Posterior cingulate gyrus (tissue), 11 donors: ENCODE measurements at regions not wholly inside any gene's neighbourhood (a gene's known extent, or its start where the extent isn't known, plus 50 kb on each side); places are given as distances from the start of the nearest gene placed in this dataset.
A peak's percentile ranks its signal among the peaks of the same experiment; 100 is the strongest.
"Not testable (repeated sequence)": the region's sequence is repeated elsewhere in the genome, so short reads cannot be mapped to it uniquely, and the experiment has no call there.

Experiments
- DNase-seq, 10 donors: peaks; one replicate each; pipeline versions ENCODE4 v3.0.0 to v3.0.0-alpha.2; 2020 to 2021; ENCODE audit warnings: mixed read lengths in 3 of 10
- intact Hi-C: fragments of 100-400 bp; cut with DNase I; formaldehyde crosslinking; loops from one replicate; pipeline ENCODE4 v1.15.1; 2023

DNA sequence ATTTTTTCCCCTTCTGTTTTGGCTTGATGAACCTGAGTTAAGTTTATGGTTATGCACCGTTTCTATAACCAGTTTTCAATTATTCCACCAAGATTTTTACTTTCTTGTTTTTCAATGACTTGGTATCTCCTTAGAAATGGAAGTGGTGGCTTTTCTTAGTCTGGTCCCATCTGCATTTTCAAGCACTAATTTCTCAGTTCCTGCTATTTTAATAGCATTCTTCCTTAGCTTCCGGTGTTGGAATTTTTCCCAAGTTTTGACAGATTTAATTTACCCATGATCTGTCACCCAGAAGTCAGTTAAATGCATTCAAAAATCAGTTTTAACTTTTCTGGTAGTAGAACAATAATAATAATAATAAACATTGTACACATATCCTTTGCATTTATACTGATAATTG is 184.6 kb upstream of the OLFM3 start:
- intact Hi-C loops = no loop called here

DNA sequence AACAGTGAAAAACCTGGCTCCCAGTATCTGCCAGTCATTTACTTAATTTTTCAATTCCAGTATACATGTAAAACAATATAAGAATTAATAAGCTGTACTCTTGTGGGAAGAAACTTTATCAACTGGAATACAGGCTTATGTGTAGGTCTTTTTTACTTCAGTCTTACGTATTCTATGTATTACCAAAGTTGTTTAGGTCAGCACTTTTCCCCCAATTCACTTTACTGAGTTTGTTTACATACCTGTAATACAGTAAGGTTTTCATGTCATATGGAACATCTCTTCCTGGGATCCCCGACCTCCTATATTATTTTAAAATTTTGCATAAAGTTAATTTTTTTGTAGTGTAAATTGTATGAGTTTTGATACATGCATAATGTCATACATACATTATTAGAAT is 181.8 kb upstream of the OLFM3 start:
- no peak for DNase-seq
- intact Hi-C loops = no loop called here

More for the DNA sequence above, 184.6 kb upstream of the OLFM3 start:
- DNase-seq = no peak

DNA sequence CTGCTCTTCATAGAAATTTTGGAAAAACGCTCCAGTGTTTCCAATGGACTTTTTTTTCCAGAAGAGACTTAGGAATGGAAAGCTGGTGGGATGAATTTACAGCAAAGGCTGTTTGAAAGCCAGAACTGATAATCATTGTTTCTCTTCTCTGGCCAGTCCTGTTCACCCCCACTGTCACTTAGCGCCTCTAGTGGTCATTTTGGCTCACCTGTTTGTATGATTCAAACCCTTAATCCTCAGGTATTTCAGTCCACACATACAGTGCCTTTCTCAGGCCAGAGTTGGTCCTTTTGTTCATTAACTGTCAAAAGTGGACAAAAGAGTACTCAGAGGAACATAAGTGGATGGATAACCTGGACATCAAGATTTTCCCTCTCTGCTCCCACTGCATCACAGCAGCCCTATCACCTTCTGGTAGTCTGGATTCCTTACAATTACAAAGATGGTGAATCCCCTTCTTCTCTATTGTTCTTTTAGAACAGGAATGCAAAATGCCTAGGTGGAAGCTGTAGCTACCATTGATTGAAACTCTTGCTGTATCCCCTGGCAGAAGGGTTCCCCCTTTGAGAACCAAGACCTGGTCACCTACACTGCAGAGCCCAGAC is 177.6 kb upstream of the OLFM3 start:
- no peak for DNase-seq
- intact Hi-C loops = no loop called here

DNA sequence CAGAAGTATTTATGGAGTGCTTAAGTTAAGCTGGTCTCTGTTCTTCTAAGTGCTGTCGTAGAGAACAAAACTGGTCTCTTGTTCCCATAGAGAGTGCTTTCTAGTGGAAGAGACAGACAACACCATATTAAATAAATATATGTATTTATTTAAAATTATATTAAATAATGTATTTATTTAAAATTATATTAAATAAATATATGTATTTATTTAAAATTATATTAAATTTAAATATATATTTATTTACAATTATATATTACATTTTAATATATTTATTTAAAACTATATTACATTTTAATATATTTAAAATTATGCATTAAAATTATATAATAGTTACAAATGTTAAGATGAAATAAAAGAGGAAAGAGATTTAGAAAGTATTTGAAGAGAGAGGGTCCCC is 175.5 kb upstream of the OLFM3 start:
- no peak for DNase-seq
- intact Hi-C loops = no loop called here

DNA sequence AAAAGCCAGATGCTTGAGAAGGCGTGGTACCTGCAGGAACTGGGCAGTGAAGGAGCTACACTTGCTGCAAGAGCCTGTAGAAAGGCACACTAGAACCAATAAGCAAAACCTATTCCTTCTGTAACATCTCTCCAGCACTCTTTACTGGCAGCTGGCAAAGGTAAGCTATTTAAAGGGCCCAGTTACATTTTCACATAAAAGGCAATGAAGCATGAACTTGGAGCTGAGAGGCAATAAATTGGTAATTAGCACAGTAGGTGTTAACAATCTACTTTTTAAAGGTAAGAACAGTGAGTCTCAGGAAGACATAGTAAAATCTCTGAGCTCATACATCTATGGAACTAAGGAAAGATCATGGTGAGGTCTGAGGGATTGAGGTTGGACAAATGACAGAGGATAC is 167.1 kb upstream of the OLFM3 start:
- peak in 1 of 10 donors; percentile 29 for DNase-seq
- intact Hi-C loops = no loop called here

DNA sequence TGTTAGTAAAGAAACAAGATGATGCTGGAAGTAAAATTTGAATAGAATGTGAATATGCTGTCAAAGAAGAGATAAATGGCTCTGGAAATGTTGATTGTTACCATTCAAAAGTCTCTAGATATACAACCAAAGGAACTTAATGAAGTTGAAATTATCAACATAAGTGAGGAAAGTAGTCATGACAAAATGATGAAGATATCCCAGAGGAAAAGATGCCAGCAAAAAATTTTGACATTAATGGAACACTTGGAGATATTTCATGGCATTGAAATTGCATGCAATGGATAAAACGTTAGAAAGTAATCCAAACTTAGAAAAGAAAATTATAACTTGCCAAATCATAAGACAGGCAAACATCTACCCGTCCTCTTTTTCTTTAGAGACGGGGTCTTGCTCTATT is 154.5 kb upstream of the OLFM3 start:
- DNase-seq = no peak
- intact Hi-C loops = no loop called here

DNA sequence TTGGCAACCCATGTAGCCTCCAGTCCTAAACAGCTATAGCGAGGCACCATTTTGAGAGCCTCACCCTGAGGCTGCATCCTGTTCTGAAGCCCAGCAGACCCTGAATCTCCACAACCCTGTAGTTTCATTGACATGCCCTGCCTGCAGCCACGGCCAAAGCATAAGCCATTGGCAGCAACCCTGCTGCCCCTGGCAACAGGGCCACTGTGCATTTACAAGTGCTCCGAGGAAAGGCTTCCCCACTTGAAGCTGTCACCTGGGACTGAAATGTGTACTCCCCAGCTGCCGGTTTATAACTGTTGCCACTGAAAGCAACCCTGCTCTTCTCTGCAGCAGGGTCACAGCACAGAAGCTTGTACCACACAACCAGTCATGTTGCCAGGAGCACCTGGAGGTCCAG is 124.2 kb upstream of the OLFM3 start:
- intact Hi-C loops = no loop called here
- no peak for DNase-seq

DNA sequence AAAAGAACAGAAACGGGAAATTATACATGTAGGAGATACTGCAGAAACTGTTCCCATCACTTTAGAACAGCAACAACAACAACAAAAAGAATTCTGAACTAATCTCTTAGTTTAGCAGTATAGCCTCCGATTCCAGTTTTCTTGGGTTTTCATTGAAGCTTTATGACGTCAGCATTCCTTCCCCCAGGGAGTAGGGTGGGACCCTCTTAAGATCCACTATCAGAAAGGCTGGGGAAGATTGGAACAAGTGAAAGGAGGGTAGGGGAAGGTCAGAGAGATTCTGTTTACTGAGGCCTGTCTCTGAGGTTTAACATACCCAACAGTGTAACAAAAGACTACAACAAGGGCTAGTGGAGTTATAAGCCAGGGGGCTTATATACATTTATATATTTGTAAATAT is 121.4 kb upstream of the OLFM3 start:
- intact Hi-C loops = no loop called here
- no peak for DNase-seq

DNA sequence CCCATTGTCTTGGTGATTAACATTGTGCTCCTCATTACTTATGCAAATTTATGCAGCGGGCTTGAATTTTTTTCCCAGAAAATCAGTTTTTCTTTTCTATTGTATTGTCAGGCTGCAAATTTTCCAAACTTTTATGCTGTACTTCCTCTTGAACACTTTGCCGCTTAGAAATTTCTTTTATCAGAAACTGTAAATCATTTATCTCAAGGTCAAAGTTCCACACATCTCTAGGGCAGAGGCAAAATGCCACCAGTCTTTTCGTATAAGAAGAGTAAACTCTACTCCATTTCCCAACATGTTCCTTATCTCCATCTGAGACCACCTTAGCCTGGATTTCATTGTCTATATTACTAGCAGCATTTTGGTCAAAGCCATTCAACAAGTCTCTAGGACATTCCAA is 113.9 kb upstream of the OLFM3 start:
- intact Hi-C loops = no loop called here
- DNase-seq = no peak

DNA sequence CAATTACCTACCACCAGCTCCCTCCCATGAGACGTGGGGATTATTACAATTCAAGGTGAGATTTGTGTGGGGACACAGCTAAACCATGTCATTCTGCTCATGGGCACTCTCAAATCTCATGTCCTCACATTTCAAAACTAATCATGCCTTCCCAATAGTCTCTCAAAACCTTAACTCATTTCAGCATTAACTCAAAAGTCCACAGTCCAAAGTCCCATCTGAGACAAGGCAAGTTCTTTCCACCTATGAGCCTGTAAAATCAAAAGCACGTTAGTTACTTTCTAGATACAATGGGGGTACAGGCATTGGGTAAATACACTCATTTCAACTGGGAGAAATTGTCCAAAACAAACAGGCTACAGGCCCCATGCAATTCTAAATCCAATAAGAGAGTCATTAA is 112.8 kb upstream of the OLFM3 start:
- intact Hi-C loops, DNase-seq: not testable (repeated sequence)

- no peak for DNase-seq
- intact Hi-C loops = no loop called here
These were observed 110.7 kb upstream of the OLFM3 start for GRCh38 chr1:102107441-102107840.

DNA sequence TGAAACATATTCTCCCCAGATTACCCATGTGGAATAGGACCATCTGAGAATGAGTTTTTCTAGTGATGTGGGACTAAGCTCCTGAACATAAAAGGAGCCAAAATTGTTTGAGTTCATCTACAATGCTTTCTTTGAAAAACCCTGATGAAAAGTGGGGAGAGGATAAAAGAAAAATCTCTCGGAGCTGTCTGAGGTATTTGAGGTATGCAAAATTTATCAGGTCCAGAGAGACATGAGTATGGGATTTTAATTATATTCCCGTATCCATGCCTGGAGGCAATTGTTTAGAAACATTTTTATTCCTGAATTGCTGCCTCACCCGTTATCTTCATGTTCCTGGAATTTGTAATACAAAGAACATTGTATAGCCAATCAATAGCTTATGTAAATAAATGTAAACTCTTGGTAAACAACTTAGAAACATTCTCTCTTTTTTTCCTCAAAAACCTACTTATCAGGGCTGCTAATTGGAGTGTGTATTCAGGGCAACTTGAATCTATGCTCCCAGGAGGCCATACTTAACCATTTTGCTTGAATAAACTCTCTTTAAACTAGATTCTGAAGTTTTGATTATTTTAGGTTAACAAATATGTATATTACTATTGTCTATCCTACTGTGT is 109.3 kb upstream of the OLFM3 start:
- no peak for DNase-seq
- intact Hi-C loops = no loop called here

GRCh38 chr1:102103646-102104045 is 106.9 kb upstream of the OLFM3 start:
- no peak for DNase-seq
- intact Hi-C loops = no loop called here

GRCh38 chr1:102102276-102102780 is 105.6 kb upstream of the OLFM3 start:
- no peak for DNase-seq
- intact Hi-C loops = no loop called here

DNA sequence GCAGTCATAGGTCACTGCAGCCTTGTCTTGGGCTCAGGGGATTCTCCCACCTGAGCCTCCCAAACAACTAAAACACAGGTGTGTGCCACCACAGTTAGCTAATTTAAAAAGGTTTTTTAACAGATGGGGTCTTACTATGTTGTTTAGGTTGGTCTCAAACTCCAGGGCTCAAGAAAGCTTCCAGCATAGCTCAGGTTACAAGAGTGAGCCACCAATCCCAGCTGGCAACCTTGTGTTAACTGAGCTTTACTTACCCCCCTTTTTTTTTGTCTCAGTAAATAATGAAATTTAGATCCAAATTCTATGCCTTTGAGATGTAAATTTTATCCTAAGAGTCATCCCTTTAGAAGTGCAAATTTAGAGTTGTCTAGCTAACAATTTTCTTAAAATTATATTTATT is 103.9 kb upstream of the OLFM3 start:
- intact Hi-C loops = no loop called here
- no peak for DNase-seq

- intact Hi-C loops = no loop called here
- DNase-seq = no peak
These were observed 103.2 kb upstream of the OLFM3 start for GRCh38 chr1:102099916-102100315.

DNA sequence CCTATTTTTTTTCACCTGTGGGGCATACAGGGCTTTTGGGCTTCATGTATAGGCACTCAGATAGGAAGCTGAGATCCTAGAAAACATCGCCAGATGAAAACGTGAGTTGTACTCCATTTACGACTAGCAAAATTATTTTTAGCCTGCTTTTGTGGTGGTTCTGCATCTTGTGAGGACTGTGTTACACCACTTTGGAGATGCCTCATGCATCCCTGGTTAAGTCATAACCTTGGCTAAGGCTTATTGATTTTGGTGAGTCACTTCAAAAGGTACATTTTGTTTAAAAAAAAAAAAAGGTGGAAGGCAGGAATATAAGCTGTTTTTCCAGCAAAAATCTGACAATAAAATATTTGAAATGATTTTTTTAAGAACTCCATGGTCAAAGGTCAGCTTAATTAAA is 101.8 kb upstream of the OLFM3 start:
- DNase-seq = no peak
- intact Hi-C loops = no loop called here

- no peak for DNase-seq
- intact Hi-C loops = no loop called here
These were observed 101.4 kb upstream of the OLFM3 start for GRCh38 chr1:102098081-102098480.

DNA sequence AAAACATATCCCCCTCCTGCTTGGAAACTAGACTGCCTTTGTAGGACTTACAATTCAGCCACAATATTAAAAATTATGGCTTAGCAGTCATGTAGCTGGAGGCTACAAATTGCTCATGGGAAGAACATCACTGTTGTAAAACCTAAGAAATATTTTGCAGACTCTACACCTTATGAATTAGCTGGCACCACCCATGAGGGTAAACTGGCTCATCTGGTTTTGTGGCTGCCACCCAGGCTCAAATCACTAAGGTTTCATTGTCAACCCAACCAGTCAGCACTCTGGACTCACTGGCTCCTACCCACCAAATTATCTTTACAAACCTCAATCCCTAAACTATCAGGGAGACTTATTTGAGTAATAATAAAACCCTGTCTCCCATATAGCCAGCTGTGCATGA is 100.7 kb upstream of the OLFM3 start:
- intact Hi-C loops = no loop called here
- DNase-seq = no peak

DNA sequence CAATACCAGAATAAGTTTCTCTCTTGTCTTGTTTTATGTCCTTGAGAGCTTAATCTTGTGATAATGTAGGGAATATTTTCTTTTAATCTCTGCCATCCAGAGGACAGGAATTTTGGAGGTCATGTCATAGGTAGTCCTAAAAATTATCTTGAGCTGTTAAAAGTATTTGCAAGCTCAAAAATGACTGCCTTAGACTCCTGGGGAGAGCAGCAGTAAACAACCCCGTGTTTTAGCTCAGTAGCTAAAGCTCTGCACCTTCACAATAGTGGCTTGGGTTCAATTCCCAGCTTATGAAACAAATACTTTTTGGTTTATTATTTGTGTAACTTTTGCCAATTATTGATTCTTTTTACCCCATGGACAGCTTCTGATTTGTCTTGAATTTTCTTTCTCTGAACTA is 99.4 kb upstream of the OLFM3 start:
- intact Hi-C loops = no loop called here
- no peak for DNase-seq

GRCh38 chr1:102089791-102090190 is 93.1 kb upstream of the OLFM3 start:
- no peak for DNase-seq
- intact Hi-C loops = no loop called here

DNA sequence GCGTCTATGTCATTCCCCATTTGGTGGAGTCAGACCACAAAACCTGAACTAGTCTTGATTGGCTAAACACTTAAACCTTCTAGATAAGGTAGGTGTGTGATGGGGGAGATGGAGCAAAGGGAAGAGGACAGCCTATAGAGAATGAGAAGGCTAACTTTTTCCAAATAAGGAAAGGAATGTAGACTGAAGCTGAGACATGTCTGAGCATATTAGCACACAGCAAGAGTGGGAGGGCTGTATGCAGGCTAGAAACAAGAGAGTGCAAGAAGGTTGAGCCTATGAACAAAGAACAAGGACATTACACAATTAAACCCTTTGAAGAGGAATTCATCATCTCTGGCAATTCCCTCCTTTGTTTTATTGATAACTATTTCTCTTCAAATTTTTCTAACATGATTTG is 89.2 kb upstream of the OLFM3 start:
- intact Hi-C loops = no loop called here
- DNase-seq = no peak
